NCI-H345 (cell line): ENCODE measurements at regions not wholly inside any gene's neighbourhood (a gene's known extent, or its start where the extent isn't known, plus 50 kb on each side); places are given as distances from the start of the nearest gene placed in this dataset.

Experiments used
- DNase-seq: peaks from one replicate; lab custom pipeline; 2025; lab: John Stamatoyannopoulos, UW

DNA sequence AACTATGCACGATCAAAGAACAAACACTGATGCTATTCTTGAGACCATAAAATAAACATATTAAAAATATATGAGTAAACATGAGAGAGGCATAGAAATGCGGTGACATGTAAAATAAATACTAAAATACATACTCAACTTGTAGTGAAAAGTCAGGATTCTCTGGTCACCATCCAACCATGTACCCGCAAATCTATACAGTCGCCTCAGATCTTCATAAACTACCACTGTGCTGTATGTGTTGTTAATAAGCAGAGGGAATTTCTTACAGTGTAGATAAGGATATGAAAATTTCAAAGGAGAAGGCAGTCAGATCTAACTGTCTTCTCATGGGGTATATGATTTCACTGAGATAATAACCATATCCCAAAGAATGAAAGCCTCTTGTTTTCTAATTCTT, 67.8 kb upstream of the FAM47B start:
- no peak for DNase-seq

DNA sequence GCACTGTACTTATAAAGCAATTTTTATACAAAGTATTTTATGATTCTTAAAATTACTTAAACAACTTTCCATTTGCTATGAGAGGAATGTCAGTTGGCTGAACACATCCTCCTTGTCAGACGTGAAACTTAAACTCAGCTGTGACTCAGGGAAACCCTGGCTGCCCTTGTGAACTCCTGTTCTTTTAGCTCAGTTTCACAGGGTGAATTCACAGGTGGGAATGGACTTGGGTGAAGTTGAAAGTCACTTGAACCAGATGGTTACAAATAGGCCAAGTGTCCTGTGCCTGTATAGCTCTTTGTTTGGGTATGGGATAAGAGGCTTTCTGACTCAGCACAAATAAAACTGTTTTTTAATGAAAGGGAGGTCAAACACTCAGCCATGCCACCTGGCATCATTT, 67.4 kb upstream of the FAM47B start:
- DNase-seq: no peak

DNA sequence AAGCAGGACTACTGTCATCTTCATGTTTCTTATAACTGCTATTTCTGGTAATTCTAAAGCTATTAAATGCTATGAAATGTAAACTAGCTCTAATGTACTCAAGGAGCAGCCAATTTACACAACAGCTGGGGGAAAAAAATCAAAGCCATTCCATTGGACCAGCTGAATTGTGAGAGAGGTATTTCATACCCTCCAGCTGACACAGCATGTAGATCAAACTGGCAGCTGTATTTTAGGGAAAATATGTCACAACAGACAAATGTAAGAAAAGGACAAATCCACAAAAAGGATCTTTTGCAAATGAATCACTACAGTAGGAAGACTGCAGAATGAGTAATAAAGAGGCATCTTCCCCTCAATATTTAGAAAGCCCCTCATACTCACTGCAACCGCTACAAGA, 65.2 kb upstream of the FAM47B start:
- no peak for DNase-seq

- DNase-seq: no peak
These were observed 63.2 kb upstream of the FAM47B start for GRCh38 chrX:34879346-34879745.

GRCh38 chrX:34879886-34880285, 62.7 kb upstream of the FAM47B start:
- DNase-seq: no peak

DNA sequence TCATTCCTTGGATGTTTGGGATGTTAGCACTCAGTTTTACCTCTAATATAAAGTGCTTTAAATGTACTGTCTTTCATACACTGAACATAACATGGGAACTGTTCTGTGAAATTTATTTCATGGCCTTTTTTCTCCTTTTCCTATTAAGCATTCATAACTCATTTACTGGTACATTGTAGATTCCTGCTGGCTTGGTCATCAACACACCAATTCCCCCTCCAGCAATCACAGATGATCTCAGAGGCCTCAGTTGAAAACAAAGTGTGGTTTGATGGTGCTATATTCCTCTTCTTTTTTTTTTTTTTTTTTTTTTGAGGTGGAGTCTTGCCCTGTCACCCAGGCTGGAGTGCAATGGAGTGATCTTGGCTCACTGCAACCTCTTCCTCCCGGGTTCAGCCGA, 61.9 kb upstream of the FAM47B start:
- no peak for DNase-seq

- no peak for DNase-seq
These were observed 60.9 kb upstream of the FAM47B start for GRCh38 chrX:34881671-34882070.

DNA sequence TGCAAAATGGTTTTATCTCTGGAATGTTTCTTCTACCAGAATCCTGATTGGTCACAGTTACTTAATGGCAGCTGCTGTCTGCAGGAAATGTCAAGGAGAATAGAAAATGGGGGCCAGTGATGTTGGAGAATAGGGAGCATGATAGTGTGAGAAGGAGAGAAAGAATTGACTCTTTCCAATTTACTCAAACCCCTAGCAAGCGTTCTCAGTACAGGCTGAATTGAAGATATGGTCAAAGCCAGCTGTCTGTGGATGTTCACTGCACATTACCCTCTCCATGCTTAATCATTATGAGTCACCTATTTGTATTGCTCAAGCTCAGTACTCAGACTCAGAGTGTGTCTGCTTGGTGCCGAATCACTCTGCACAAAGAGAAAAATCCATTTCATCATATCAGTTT, 57.8 kb upstream of the FAM47B start:
- no peak for DNase-seq

DNA sequence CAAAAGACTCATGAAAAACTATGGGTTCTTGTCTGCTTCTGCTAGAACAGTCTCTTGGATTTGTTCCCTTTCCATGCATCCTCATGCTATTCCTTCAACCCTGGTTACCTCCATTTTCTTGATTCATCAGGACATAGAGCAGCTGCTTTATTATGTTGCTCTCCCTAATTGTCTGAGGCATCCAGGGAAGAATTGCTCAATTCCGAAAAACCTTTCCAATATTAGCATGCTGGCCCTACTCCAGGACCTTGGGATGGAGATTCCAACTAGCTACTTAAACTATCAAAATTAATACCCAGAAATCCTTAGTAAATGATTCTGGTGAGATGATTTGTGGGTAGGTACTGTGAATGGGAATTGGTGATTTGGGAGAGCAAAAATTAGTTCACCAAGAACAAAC, 56.6 kb upstream of the FAM47B start:
- no peak for DNase-seq

DNA sequence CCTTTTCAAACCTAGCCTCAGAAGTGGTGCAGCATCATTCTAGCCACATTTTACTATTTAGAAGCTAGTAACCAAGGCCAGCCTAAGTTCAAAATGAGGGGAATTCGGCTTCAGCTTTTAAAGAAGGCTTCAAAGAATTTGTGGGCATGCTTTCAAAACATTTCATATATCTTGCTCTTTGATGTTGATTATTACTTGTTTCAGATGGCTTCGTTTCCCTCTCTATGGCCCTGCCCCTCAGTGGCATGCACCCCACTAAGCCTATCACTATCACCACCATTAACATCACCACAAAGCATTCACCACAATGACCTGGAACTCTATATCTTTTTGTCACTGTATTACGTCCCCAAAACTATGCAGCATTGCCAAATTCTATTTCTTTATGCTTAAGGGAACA, 51.2 kb upstream of the FAM47B start:
- no peak for DNase-seq
